Epithelial cell of prostate (primary cell): ENCODE measurements at regions not wholly inside any gene's neighbourhood (a gene's known extent, or its start where the extent isn't known, plus 50 kb on each side); places are given as distances from the start of the nearest gene placed in this dataset.
"Not testable (repeated sequence)": the region's sequence is repeated elsewhere in the genome, so short reads cannot be mapped to it uniquely, and the experiment has no call there.

Experiments
- DNase-seq: peaks from one replicate; pipeline ENCODE4 v3.0.0-alpha.2; 2011; ENCODE audit warnings: low read depth, low spot score
- H3K27ac ChIP-seq: fragments of 450-650 bp; 2 replicates; pipeline ENCODE4 v1.5.1; 2017; ENCODE audit warnings: mild to moderate bottlenecking

- H3K27ac ChIP-seq = no peak overlapping the region
- DNase-seq = no peak
Observed at GRCh38 chr7:119943942-119944600, 328.9 kb upstream of the KCND2 start.

GRCh38 chr7:119944601-119944972 is 328.4 kb upstream of the KCND2 start:
- no peak overlapping the region for H3K27ac ChIP-seq
- no peak for DNase-seq

- no peak for DNase-seq
- H3K27ac ChIP-seq = no peak overlapping the region
Observed at GRCh38 chr7:119945822-119946221, 327.2 kb upstream of the KCND2 start.

GRCh38 chr7:119949053-119949452 is 323.9 kb upstream of the KCND2 start:
- DNase-seq = no peak
- no peak overlapping the region for H3K27ac ChIP-seq

- not testable (repeated sequence) for DNase-seq, H3K27ac ChIP-seq
Observed at GRCh38 chr7:119950390-119951041, 322.5 kb upstream of the KCND2 start.

GRCh38 chr7:119951614-119952013 is 321.4 kb upstream of the KCND2 start:
- H3K27ac ChIP-seq, DNase-seq: not testable (repeated sequence)

- H3K27ac ChIP-seq = peak overlapping the region; percentile 30
- DNase-seq = no peak
Observed at GRCh38 chr7:119957335-119957734, 315.6 kb upstream of the KCND2 start.

GRCh38 chr7:119959811-119960210 is 313.2 kb upstream of the KCND2 start:
- H3K27ac ChIP-seq = peak overlapping the region; percentile 26
- no peak for DNase-seq

GRCh38 chr7:119963654-119964053 is 309.3 kb upstream of the KCND2 start:
- DNase-seq = no peak
- H3K27ac ChIP-seq = no peak overlapping the region

- no peak for DNase-seq
- no peak overlapping the region for H3K27ac ChIP-seq
Observed at GRCh38 chr7:119964065-119964464, 308.9 kb upstream of the KCND2 start.

GRCh38 chr7:119964788-119965542 is 308.0 kb upstream of the KCND2 start:
- H3K27ac ChIP-seq = peak overlapping the region; percentile 39
- no peak for DNase-seq

- no peak overlapping the region for H3K27ac ChIP-seq
- DNase-seq = no peak
Observed at GRCh38 chr7:119967221-119967620, 305.8 kb upstream of the KCND2 start.

GRCh38 chr7:119968411-119968810 is 304.6 kb upstream of the KCND2 start:
- H3K27ac ChIP-seq, DNase-seq: not testable (repeated sequence)

GRCh38 chr7:119969054-119969453 is 303.9 kb upstream of the KCND2 start:
- DNase-seq = no peak
- H3K27ac ChIP-seq = no peak overlapping the region

- no peak for DNase-seq
Observed at GRCh38 chr7:119969763-119970162, 303.2 kb upstream of the KCND2 start.

GRCh38 chr7:119974972-119975371 is 298.0 kb upstream of the KCND2 start:
- H3K27ac ChIP-seq = no peak overlapping the region
- no peak for DNase-seq

More at GRCh38 chr7:119969763-119970162, 303.2 kb upstream of the KCND2 start:
- H3K27ac ChIP-seq = no peak overlapping the region

GRCh38 chr7:119982884-119983283 is 290.1 kb upstream of the KCND2 start:
- no peak overlapping the region for H3K27ac ChIP-seq
- DNase-seq = no peak

- H3K27ac ChIP-seq = no peak overlapping the region
- no peak for DNase-seq
Observed at GRCh38 chr7:119983468-119983867, 289.5 kb upstream of the KCND2 start.

GRCh38 chr7:119984247-119984646 is 288.7 kb upstream of the KCND2 start:
- no peak overlapping the region for H3K27ac ChIP-seq
- no peak for DNase-seq

- no peak for DNase-seq
Observed at GRCh38 chr7:119988401-119988800, 284.6 kb upstream of the KCND2 start.

GRCh38 chr7:119994928-119995327 is 278.0 kb upstream of the KCND2 start:
- no peak overlapping the region for H3K27ac ChIP-seq
- DNase-seq = no peak

More at GRCh38 chr7:119988401-119988800, 284.6 kb upstream of the KCND2 start:
- no peak overlapping the region for H3K27ac ChIP-seq
